Common myeloid progenitor, CD34-positive (primary cell): ENCODE measurements at regions not wholly inside any gene's neighbourhood (a gene's known extent, or its start where the extent isn't known, plus 50 kb on each side); places are given as distances from the start of the nearest gene placed in this dataset.

Experiments
- CTCF ChIA-PET: fragments of 350-600 bp; sonication (Branson Sonifier 250); formaldehyde crosslinking; loops from one replicate; lab custom pipeline; 2021; ENCODE audit warnings: antibody characterized with exemption; lab: Charles Lee
- POLR2A ChIA-PET: fragments of 350-600 bp; sonication (Branson Sonifier 250); formaldehyde crosslinking; loops from one replicate; lab custom pipeline; 2021; ENCODE audit warnings: antibody characterized with exemption; lab: Charles Lee
- DNase-seq, 3 donors: peaks; one replicate each; pipeline versions ENCODE4 v3.0.0 to v3.0.0-alpha.2; 2013
- H3K27ac ChIP-seq, 2 experiments: 1 replicate in 1 of 2; 2 replicates in 1 of 2; pipeline ENCODE4 v1.7.0; 2013; ENCODE audit warnings: inconsistent platforms in 2 of 2, low read length in 2 of 2, mild to moderate bottlenecking in 2 of 2, low read depth in 1 of 2, moderate library complexity in 1 of 2; ENCODE audit not compliant: severe bottlenecking in 2 of 2, insufficient read depth in 1 of 2, poor library complexity in 1 of 2
- H3K27me3 ChIP-seq, 5 experiments: replicated peaks in 2 of 5; 1 replicate in 3 of 5; 2 replicates in 2 of 5; pipeline versions ENCODE4 v1.6.1 to v1.7.0; 2013; ENCODE audit warnings: low read length in 4 of 5, mild to moderate bottlenecking in 2 of 5, moderate library complexity in 2 of 5, inconsistent platforms in 1 of 5; ENCODE audit not compliant: insufficient read depth in 5 of 5, control insufficient read depth in 4 of 5
- H3K36me3 ChIP-seq, 4 experiments: 1 replicate in 2 of 4; 2 replicates in 2 of 4; pipeline versions ENCODE4 v1.6.1 to v1.7.0; 2013; ENCODE audit warnings: low read length in 3 of 4, control low read depth in 1 of 4, mild to moderate bottlenecking in 1 of 4; ENCODE audit not compliant: control insufficient read depth in 4 of 4, insufficient read depth in 4 of 4
- H3K4me1 ChIP-seq, 4 experiments: 1 replicate in 3 of 4; 2 replicates in 1 of 4; pipeline versions ENCODE4 v1.6.1 to v1.7.1; 2013; ENCODE audit warnings: low read length in 3 of 4, mild to moderate bottlenecking in 3 of 4, control low read depth in 1 of 4, inconsistent platforms in 1 of 4, moderate library complexity in 1 of 4; ENCODE audit not compliant: control insufficient read depth in 4 of 4, insufficient read depth in 4 of 4; ENCODE audit errors: control extremely low read depth in 1 of 4
- H3K4me3 ChIP-seq, 7 experiments: 1 replicate in 4 of 7; 2 replicates in 3 of 7; pipeline versions ENCODE4 v1.5.1 to v1.7.0; 2013; ENCODE audit warnings: mild to moderate bottlenecking in 7 of 7, low read length in 6 of 7, moderate library complexity in 6 of 7, inconsistent platforms in 2 of 7, low read depth in 2 of 7, control low read depth in 1 of 7; ENCODE audit not compliant: insufficient read depth in 4 of 7, control insufficient read depth in 1 of 7; ENCODE audit errors: extremely low read depth in 1 of 7
- H3K9me3 ChIP-seq, 5 experiments: 1 replicate in 4 of 5; 2 replicates in 1 of 5; pipeline versions ENCODE4 v1.6.1 to v1.7.1; 2013; ENCODE audit warnings: low read length in 4 of 5, mild to moderate bottlenecking in 2 of 5, inconsistent platforms in 1 of 5, low read depth in 1 of 5, moderate library complexity in 1 of 5; ENCODE audit not compliant: control insufficient read depth in 4 of 5, insufficient read depth in 2 of 5; ENCODE audit errors: control extremely low read depth in 1 of 5
- WGBS: methylation state at CpG from one replicate; pipeline ENCODE4 v1.1.5; 2013; ENCODE audit not compliant: insufficient coverage; 5-methylcytosine and 5-hydroxymethylcytosine counted together

- Histone ChIP-seq H3K4me3 (no peak overlapping the region), H3K36me3 (no peaks in the 10 kb centered on the region), H3K27ac (no peak overlapping the region), H3K4me1 (no peaks in the 10 kb centered on the region), H3K9me3 (peaks cover 4 to 18% (median 7%) of the 10 kb centered on the region in 5 experiments), H3K27me3 (no peaks in the 10 kb centered on the region)
- CTCF ChIA-PET, result no interaction called here
- POLR2A ChIA-PET, result no interaction called here
- no peak for DNase-seq
- WGBS, result 100% methylated on average over 1 of the region's 1 CpG
Measured at GRCh38 chr2:122929347-122929746, 1095.7 kb upstream of the CNTNAP5 start.

- POLR2A ChIA-PET, result no interaction called here
Measured at GRCh38 chr2:122935506-122935905, 1089.6 kb upstream of the CNTNAP5 start.

GRCh38 chr2:122939796-122940195, 1085.3 kb upstream of the CNTNAP5 start:
- H3K27me3 ChIP-seq, result no peaks in the 10 kb centered on the region
- 94% methylated on average over 4 of the region's 4 CpGs for WGBS
- no peak for DNase-seq
- no peaks in the 10 kb centered on the region for H3K9me3 ChIP-seq
- POLR2A ChIA-PET, result no interaction called here
- no peak overlapping the region for H3K4me3 ChIP-seq
- no peak overlapping the region for H3K27ac ChIP-seq
- H3K4me1 ChIP-seq, result no peaks in the 10 kb centered on the region
- CTCF ChIA-PET, result no interaction called here
- H3K36me3 ChIP-seq, result no peaks in the 10 kb centered on the region

More at GRCh38 chr2:122935506-122935905, 1089.6 kb upstream of the CNTNAP5 start:
- CTCF ChIA-PET, result no interaction called here
- DNase-seq, result no peak
- Histone ChIP-seq H3K36me3 (no peaks in the 10 kb centered on the region), H3K4me1 (no peaks in the 10 kb centered on the region), H3K4me3 (no peak overlapping the region), H3K27ac (no peak overlapping the region), H3K27me3 (no peaks in the 10 kb centered on the region), H3K9me3 (no peaks in the 10 kb centered on the region)
- WGBS, result no CpG with 5 or more reads among the region's 2 CpGs

- ChIA-PET POLR2A (no interaction called here), CTCF (no interaction called here)
- DNase-seq, result no peak
- WGBS, result 100% methylated on average over 1 of the region's 2 CpGs
- Histone ChIP-seq H3K9me3 (peaks cover 0 to 2% (median 0%) of the 10 kb centered on the region in 5 experiments), H3K4me1 (no peaks in the 10 kb centered on the region), H3K27me3 (no peaks in the 10 kb centered on the region), H3K36me3 (no peaks in the 10 kb centered on the region), H3K4me3 (no peak overlapping the region), H3K27ac (no peak overlapping the region)
Measured at GRCh38 chr2:122949523-122949922, 1075.6 kb upstream of the CNTNAP5 start.

- 100% methylated on average over 1 of the region's 4 CpGs for WGBS
- Histone ChIP-seq H3K9me3 (peaks cover 0 to 1% (median 0%) of the 10 kb centered on the region in 5 experiments), H3K4me1 (no peaks in the 10 kb centered on the region), H3K27me3 (no peaks in the 10 kb centered on the region), H3K27ac (no peak overlapping the region), H3K36me3 (no peaks in the 10 kb centered on the region), H3K4me3 (no peak overlapping the region)
- ChIA-PET CTCF (no interaction called here), POLR2A (no interaction called here)
- DNase-seq, result no peak
Measured at GRCh38 chr2:122955776-122956175, 1069.3 kb upstream of the CNTNAP5 start.

GRCh38 chr2:122960759-122961641, 1064.1 kb upstream of the CNTNAP5 start:
- Histone ChIP-seq H3K9me3 (peaks cover 0 to 2% (median 0%) of the 10 kb centered on the region in 5 experiments), H3K27me3 (no peaks in the 10 kb centered on the region), H3K4me3 (no peak overlapping the region), H3K4me1 (no peaks in the 10 kb centered on the region), H3K36me3 (no peaks in the 10 kb centered on the region), H3K27ac (no peak overlapping the region)
- POLR2A ChIA-PET, result no interaction called here
- DNase-seq, result no peak
- 100% methylated on average over 4 of the region's 5 CpGs for WGBS
- CTCF ChIA-PET, result interaction anchor here (1.0 kb wide), 1 partner anchor 18 kb away, joined by 3 read pairs; no protein-coding TSS in a partner anchor

- WGBS, result 100% methylated on average over 1 of the region's 2 CpGs
- Histone ChIP-seq H3K27me3 (no peaks in the 10 kb centered on the region), H3K36me3 (no peaks in the 10 kb centered on the region), H3K9me3 (peaks cover 0 to 9% (median 0%) of the 10 kb centered on the region in 5 experiments), H3K4me1 (no peaks in the 10 kb centered on the region), H3K4me3 (no peak overlapping the region), H3K27ac (no peak overlapping the region)
- no peak for DNase-seq
- POLR2A ChIA-PET, result no interaction called here
- CTCF ChIA-PET, result no interaction called here
Measured at GRCh38 chr2:122966461-122966860, 1058.6 kb upstream of the CNTNAP5 start.
